ENCODE measurements at regions not wholly inside any gene's neighbourhood (a gene's known extent, or its start where the extent isn't known, plus 50 kb on each side); places are given as distances from the start of the nearest gene placed in this dataset.
"Not testable (repeated sequence)": the region's sequence is repeated elsewhere in the genome, so short reads cannot be mapped to it uniquely, and the experiment has no call there.

GRCh38 chr4:84298719-84299254 is 200.3 kb downstream of the NKX6-1 start:
- in situ Hi-C loops (cut with HindIII; ENCODE audit: low sequenced_read_pairs); DNase-seq (ENCODE audit: low spot score): not testable (repeated sequence)

- in situ Hi-C loops (cut with HindIII; ENCODE audit: low sequenced_read_pairs): no loop called here
- DNase-seq (ENCODE audit: low spot score): no peak
These were observed 200.9 kb downstream of the NKX6-1 start for GRCh38 chr4:84298023-84298718.

- in situ Hi-C loops (cut with HindIII; ENCODE audit: low sequenced_read_pairs): no loop called here
- DNase-seq (ENCODE audit: low spot score): no peak
These were observed 207.1 kb downstream of the NKX6-1 start for GRCh38 chr4:84291969-84292368.

- in situ Hi-C loops (cut with HindIII; ENCODE audit: low sequenced_read_pairs): no loop called here
- no peak for DNase-seq (ENCODE audit: low spot score)
These were observed 213.0 kb downstream of the NKX6-1 start for GRCh38 chr4:84286048-84286447.

GRCh38 chr4:84279678-84280077 is 219.4 kb downstream of the NKX6-1 start:
- DNase-seq (ENCODE audit: low spot score): no peak
- in situ Hi-C loops (cut with HindIII; ENCODE audit: low sequenced_read_pairs): no loop called here

- in situ Hi-C loops (cut with HindIII; ENCODE audit: low sequenced_read_pairs): no loop called here
- DNase-seq (ENCODE audit: low spot score): no peak
These were observed 221.2 kb downstream of the NKX6-1 start for GRCh38 chr4:84277923-84278322.

- DNase-seq (ENCODE audit: low spot score): no peak
- in situ Hi-C loops (cut with HindIII; ENCODE audit: low sequenced_read_pairs): no loop called here
These were observed 222.3 kb downstream of the NKX6-1 start for GRCh38 chr4:84276752-84277151.

GRCh38 chr4:84269536-84270044 is 229.5 kb downstream of the NKX6-1 start:
- no peak for DNase-seq (ENCODE audit: low spot score)
- in situ Hi-C loops (cut with HindIII; ENCODE audit: low sequenced_read_pairs): no loop called here

GRCh38 chr4:84264652-84265051 is 234.4 kb downstream of the NKX6-1 start:
- in situ Hi-C loops (cut with HindIII; ENCODE audit: low sequenced_read_pairs): no loop called here
- DNase-seq (ENCODE audit: low spot score): no peak

- in situ Hi-C loops (cut with HindIII; ENCODE audit: low sequenced_read_pairs): no loop called here
- no peak for DNase-seq (ENCODE audit: low spot score)
These were observed 235.7 kb downstream of the NKX6-1 start for GRCh38 chr4:84263415-84263814.

- DNase-seq (ENCODE audit: low spot score): no peak
- in situ Hi-C loops (cut with HindIII; ENCODE audit: low sequenced_read_pairs): no loop called here
These were observed 238.6 kb downstream of the NKX6-1 start for GRCh38 chr4:84260495-84260894.

- in situ Hi-C loops (cut with HindIII; ENCODE audit: low sequenced_read_pairs): no loop called here
- no peak for DNase-seq (ENCODE audit: low spot score)
These were observed 239.9 kb downstream of the NKX6-1 start for GRCh38 chr4:84258905-84259830.

- in situ Hi-C loops (cut with HindIII; ENCODE audit: low sequenced_read_pairs): no loop called here
These were observed 244.6 kb downstream of the NKX6-1 start for GRCh38 chr4:84254537-84254936.

GRCh38 chr4:84249521-84249920 is 249.6 kb downstream of the NKX6-1 start:
- no peak for DNase-seq (ENCODE audit: low spot score)
- in situ Hi-C loops (cut with HindIII; ENCODE audit: low sequenced_read_pairs): no loop called here

More at GRCh38 chr4:84254537-84254936, 244.6 kb downstream of the NKX6-1 start:
- no peak for DNase-seq (ENCODE audit: low spot score)

GRCh38 chr4:84245042-84245441 is 254.1 kb downstream of the NKX6-1 start:
- DNase-seq (ENCODE audit: low spot score); in situ Hi-C loops (cut with HindIII; ENCODE audit: low sequenced_read_pairs): not testable (repeated sequence)

- DNase-seq (ENCODE audit: low spot score); in situ Hi-C loops (cut with HindIII; ENCODE audit: low sequenced_read_pairs): not testable (repeated sequence)
These were observed 254.7 kb downstream of the NKX6-1 start for GRCh38 chr4:84244346-84244801.

- no peak for DNase-seq (ENCODE audit: low spot score)
- in situ Hi-C loops (cut with HindIII; ENCODE audit: low sequenced_read_pairs): no loop called here
These were observed 255.4 kb downstream of the NKX6-1 start for GRCh38 chr4:84243685-84244084.

GRCh38 chr4:84239278-84239845 is 259.7 kb downstream of the NKX6-1 start:
- in situ Hi-C loops (cut with HindIII; ENCODE audit: low sequenced_read_pairs): no loop called here
- no peak for DNase-seq (ENCODE audit: low spot score)

GRCh38 chr4:84238247-84239090 is 260.6 kb downstream of the NKX6-1 start:
- in situ Hi-C loops (cut with HindIII; ENCODE audit: low sequenced_read_pairs): no loop called here
- no peak for DNase-seq (ENCODE audit: low spot score)

All from G401 (cell line).